Neural progenitor cell (in vitro differentiated cells): ENCODE measurements at regions not wholly inside any gene's neighbourhood (a gene's known extent, or its start where the extent isn't known, plus 50 kb on each side); places are given as distances from the start of the nearest gene placed in this dataset.

ENCODE experiments used
- CTCF ChIP-seq: fragments of 200-600 bp; sonication (generic); IDR thresholded peaks from 2 replicates; pipeline ENCODE4 v1.5.1; 2017; ENCODE audit warnings: antibody characterized with exemption, mild to moderate bottlenecking
- EZH2phosphoT487 ChIP-seq: fragments of 200-600 bp; sonication (generic); IDR thresholded peaks from 2 replicates; pipeline ENCODE4 v1.6.1; 2017; ENCODE audit warnings: antibody characterized with exemption

DNA sequence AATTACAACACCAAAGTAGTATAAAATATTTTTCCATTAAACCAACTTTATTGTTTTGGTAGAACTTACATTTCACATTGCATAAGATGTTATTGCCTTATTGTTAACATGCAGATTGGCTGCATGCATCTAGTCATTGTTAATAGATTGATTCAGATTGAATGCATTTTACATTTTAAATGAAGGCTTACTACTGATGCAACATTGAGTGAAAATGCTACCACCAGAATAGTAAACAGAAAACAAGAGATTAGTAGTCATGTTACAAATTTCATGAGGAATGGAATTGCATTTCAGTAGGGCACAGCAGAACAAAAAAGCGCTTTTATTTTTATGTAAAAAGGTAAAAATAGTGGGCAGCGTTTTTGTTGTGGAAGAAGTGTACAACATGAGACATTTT, 298.3 kb downstream of the ARL4A start:
- TF ChIP-seq CTCF (no peak), EZH2phosphoT487 (no peak)
